Adrenal gland (tissue), 5 donors: ENCODE measurements at regions not wholly inside any gene's neighbourhood (a gene's known extent, or its start where the extent isn't known, plus 50 kb on each side); places are given as distances from the start of the nearest gene placed in this dataset.

Experiments
- POLR2A ChIP-seq, 2 donors: fragments of 450-650 bp; IDR thresholded peaks; one replicate each; pipeline ENCODE4 v1.6.1; 2017; ENCODE audit warnings: antibody characterized with exemption in 2 of 2, mild to moderate bottlenecking in 2 of 2, moderate library complexity in 1 of 2
- TF ChIP-seq, protein P1 (sequence below), 6 experiments: fragments of 450-650 bp in 4 of 6; fragments of 200-600 bp in 2 of 6; sonication (generic) in 1 of 6; IDR thresholded peaks; 1 replicate in 5 of 6; 2 replicates in 1 of 6; pipeline versions ENCODE4 v1.5.1 to v1.8.0; 2016 to 2021; ENCODE audit warnings: antibody characterized with exemption in 6 of 6, mild to moderate bottlenecking in 2 of 6, moderate library complexity in 1 of 6
- donor health status: DM: no; HTN: no; CAD: no.

DNA sequence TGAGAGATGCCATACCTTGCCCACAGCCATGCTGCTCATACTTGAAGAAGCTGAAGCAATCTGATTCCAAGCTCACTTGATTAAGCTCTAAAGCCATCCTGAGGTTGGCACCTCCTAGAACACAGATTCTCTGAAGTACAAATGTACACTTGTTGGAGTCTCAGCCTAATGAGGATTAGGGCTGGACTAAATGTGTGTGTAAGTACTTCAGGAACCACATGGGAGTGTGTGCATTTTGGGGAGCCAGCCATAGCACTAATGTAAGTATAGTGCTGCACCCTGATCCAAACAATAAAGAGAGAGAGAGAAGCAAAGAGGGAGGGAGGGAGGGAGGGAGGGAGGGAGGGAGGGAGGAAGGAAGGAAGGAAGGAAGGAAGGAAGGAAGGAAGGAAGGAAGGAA, 458.6 kb downstream of the MAFB start:
- TF ChIP-seq, protein P1, sequence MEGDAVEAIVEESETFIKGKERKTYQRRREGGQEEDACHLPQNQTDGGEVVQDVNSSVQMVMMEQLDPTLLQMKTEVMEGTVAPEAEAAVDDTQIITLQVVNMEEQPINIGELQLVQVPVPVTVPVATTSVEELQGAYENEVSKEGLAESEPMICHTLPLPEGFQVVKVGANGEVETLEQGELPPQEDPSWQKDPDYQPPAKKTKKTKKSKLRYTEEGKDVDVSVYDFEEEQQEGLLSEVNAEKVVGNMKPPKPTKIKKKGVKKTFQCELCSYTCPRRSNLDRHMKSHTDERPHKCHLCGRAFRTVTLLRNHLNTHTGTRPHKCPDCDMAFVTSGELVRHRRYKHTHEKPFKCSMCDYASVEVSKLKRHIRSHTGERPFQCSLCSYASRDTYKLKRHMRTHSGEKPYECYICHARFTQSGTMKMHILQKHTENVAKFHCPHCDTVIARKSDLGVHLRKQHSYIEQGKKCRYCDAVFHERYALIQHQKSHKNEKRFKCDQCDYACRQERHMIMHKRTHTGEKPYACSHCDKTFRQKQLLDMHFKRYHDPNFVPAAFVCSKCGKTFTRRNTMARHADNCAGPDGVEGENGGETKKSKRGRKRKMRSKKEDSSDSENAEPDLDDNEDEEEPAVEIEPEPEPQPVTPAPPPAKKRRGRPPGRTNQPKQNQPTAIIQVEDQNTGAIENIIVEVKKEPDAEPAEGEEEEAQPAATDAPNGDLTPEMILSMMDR (IDR thresholded peaks at IDR 0.05) = no peak
- TF ChIP-seq POLR2A (IDR thresholded peaks at IDR 0.05) = no peak
